ENCODE measurements at regions not wholly inside any gene's neighbourhood (a gene's known extent, or its start where the extent isn't known, plus 50 kb on each side); places are given as distances from the start of the nearest gene placed in this dataset.

GRCh38 chr7:18416988-18417387 lies 78.6 kb upstream of the HDAC9 start:
- no peak for DNase-seq

- DNase-seq = no peak
Observed at GRCh38 chr7:18419456-18419855, 76.1 kb upstream of the HDAC9 start.

- DNase-seq = no peak
Observed at GRCh38 chr7:18420108-18420507, 75.4 kb upstream of the HDAC9 start.

GRCh38 chr7:18420748-18421147 lies 74.8 kb upstream of the HDAC9 start:
- DNase-seq = no peak

GRCh38 chr7:18421297-18422002 lies 74.1 kb upstream of the HDAC9 start:
- DNase-seq = no peak

- DNase-seq = no peak
Observed at GRCh38 chr7:18425227-18425626, 70.3 kb upstream of the HDAC9 start.

GRCh38 chr7:18425838-18426445 lies 69.6 kb upstream of the HDAC9 start:
- DNase-seq = peak; percentile 43

- peak; percentile 55 for DNase-seq
Observed at GRCh38 chr7:18426564-18427226, 68.9 kb upstream of the HDAC9 start.

- peak; percentile 87 for DNase-seq
Observed at GRCh38 chr7:18429547-18429946, 66.0 kb upstream of the HDAC9 start.

GRCh38 chr7:18430810-18431209 lies 64.7 kb upstream of the HDAC9 start:
- DNase-seq = no peak

- no peak for DNase-seq
Observed at GRCh38 chr7:18434171-18434570, 61.4 kb upstream of the HDAC9 start.

- DNase-seq = peak; percentile 32
Observed at GRCh38 chr7:18437101-18437500, 58.4 kb upstream of the HDAC9 start.

GRCh38 chr7:18440934-18441333 lies 54.6 kb upstream of the HDAC9 start:
- no peak for DNase-seq

- no peak for DNase-seq
Observed at GRCh38 chr7:18444826-18445225, 50.7 kb upstream of the HDAC9 start.

- DNase-seq = no peak
Observed at GRCh38 chr7:18445483-18445882, 50.1 kb upstream of the HDAC9 start.
